ENCODE measurements at regions not wholly inside any gene's neighbourhood (a gene's known extent, or its start where the extent isn't known, plus 50 kb on each side); places are given as distances from the start of the nearest gene placed in this dataset.

- no peaks in the 10 kb centered on the region for H3K27me3 ChIP-seq
- WGBS, 2 donors: 90 to 96% methylated on average over 22 to 25 of the region's 25 CpGs
- no peak for TF ChIP-seq POLR2A (IDR thresholded peaks at IDR 0.05)
- no peak for TF ChIP-seq CTCF (IDR thresholded peaks at IDR 0.05)
- no peak for DNase-seq
- no peaks in the 10 kb centered on the region for H3K36me3 ChIP-seq (replicated peaks in 1 of 2; ENCODE audit: insufficient read depth in 1 of 2, low read depth in 2 of 2)
- no peaks in the 10 kb centered on the region for H3K4me1 ChIP-seq
- no peaks in the 10 kb centered on the region for H3K9me3 ChIP-seq
- intact Hi-C loops (cut with DNase I): no loop called here
- no peak overlapping the region for H3K27ac ChIP-seq
- no peak for ATAC-seq
- H3K4me3 ChIP-seq: no peak overlapping the region
These were observed 90.2 kb downstream of the DACT2 start for GRCh38 chr6:168229368-168229752.

GRCh38 chr6:168228676-168229367, 90.8 kb downstream of the DACT2 start:
- 88 to 94% methylated on average over 20 to 24 of the region's 24 CpGs for WGBS, 2 donors
- no peaks in the 10 kb centered on the region for H3K4me1 ChIP-seq
- no peaks in the 10 kb centered on the region for H3K27me3 ChIP-seq
- TF ChIP-seq CTCF (IDR thresholded peaks at IDR 0.05): no peak
- TF ChIP-seq POLR2A (IDR thresholded peaks at IDR 0.05): no peak
- ATAC-seq (no peak), DNase-seq (no peak)
- no peak overlapping the region for H3K27ac ChIP-seq
- H3K9me3 ChIP-seq: no peaks in the 10 kb centered on the region
- H3K36me3 ChIP-seq (replicated peaks in 1 of 2; ENCODE audit: insufficient read depth in 1 of 2, low read depth in 2 of 2): no peaks in the 10 kb centered on the region
- H3K4me3 ChIP-seq: no peak overlapping the region
- intact Hi-C loops (cut with DNase I): no loop called here

GRCh38 chr6:168227840-168228239, 91.7 kb downstream of the DACT2 start:
- WGBS, 2 donors: 84 to 88% methylated on average over 15 of the region's 15 CpGs
- ATAC-seq: no peak
- no peak overlapping the region for H3K27ac ChIP-seq

GRCh38 chr6:168226902-168227318, 92.7 kb downstream of the DACT2 start:
- Histone ChIP-seq H3K27ac (no peak overlapping the region), H3K36me3 (replicated peaks in 1 of 2; ENCODE audit: insufficient read depth in 1 of 2, low read depth in 2 of 2) (no peaks in the 10 kb centered on the region), H3K4me1 (no peaks in the 10 kb centered on the region), H3K27me3 (no peaks in the 10 kb centered on the region), H3K9me3 (no peaks in the 10 kb centered on the region), H3K4me3 (no peak overlapping the region)
- WGBS, 2 donors: 69 to 77% methylated on average over 8 of the region's 8 CpGs
- TF ChIP-seq POLR2A (IDR thresholded peaks at IDR 0.05) (no peak), CTCF (IDR thresholded peaks at IDR 0.05) (no peak)
- DNase-seq (no peak), ATAC-seq (no peak)
- intact Hi-C loops (cut with DNase I): no loop called here

More at GRCh38 chr6:168227840-168228239, 91.7 kb downstream of the DACT2 start:
- no peaks in the 10 kb centered on the region for H3K9me3 ChIP-seq
- H3K36me3 ChIP-seq (replicated peaks in 1 of 2; ENCODE audit: insufficient read depth in 1 of 2, low read depth in 2 of 2): no peaks in the 10 kb centered on the region
- H3K4me3 ChIP-seq: no peak overlapping the region
- no peak for DNase-seq
- intact Hi-C loops (cut with DNase I): no loop called here
- H3K4me1 ChIP-seq: no peaks in the 10 kb centered on the region
- TF ChIP-seq POLR2A (IDR thresholded peaks at IDR 0.05): no peak
- no peak for TF ChIP-seq CTCF (IDR thresholded peaks at IDR 0.05)
- H3K27me3 ChIP-seq: no peaks in the 10 kb centered on the region

All from body of pancreas (tissue), 4 donors.